OCI-LY7 (cell line): ENCODE measurements at regions not wholly inside any gene's neighbourhood (a gene's known extent, or its start where the extent isn't known, plus 50 kb on each side); places are given as distances from the start of the nearest gene placed in this dataset.

Source experiments
- EZH2phosphoT487 ChIP-seq: fragments of 200-600 bp; sonication (generic); IDR thresholded peaks from 2 replicates; pipeline ENCODE4 v1.6.1; 2018; ENCODE audit warnings: low read depth, borderline replicate concordance, mild to moderate bottlenecking, mixed run types, antibody characterized with exemption, low read length, moderate library complexity, mixed read lengths
- TF ChIP-seq, protein P1 (sequence below): fragments of 200-600 bp; sonication (generic); conservative IDR thresholded peaks from 2 replicates; pipeline ENCODE4 v1.5.1; 2014; ENCODE audit warnings: mild to moderate bottlenecking, antibody characterized with exemption, low read length, moderate library complexity, mixed read lengths

DNA sequence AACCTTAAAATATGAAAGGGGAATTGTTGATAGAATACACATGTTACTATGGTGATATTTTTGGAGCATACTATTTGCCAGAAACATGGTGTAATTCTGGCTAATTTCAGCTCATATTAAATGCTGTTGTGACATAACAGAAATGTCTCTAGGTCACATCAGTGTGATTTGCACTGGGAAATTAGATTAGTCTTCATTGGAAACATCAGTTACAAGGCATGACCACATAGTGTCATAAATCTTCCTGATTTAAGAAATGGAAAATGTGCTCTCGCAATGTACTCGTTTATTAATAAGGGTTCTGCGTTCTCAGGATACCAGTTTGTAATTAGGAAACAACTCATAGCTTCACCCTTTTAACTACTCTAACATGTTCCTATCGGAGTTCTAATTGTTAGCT lies 72.9 kb upstream of the GYPA start:
- TF ChIP-seq, protein P1, sequence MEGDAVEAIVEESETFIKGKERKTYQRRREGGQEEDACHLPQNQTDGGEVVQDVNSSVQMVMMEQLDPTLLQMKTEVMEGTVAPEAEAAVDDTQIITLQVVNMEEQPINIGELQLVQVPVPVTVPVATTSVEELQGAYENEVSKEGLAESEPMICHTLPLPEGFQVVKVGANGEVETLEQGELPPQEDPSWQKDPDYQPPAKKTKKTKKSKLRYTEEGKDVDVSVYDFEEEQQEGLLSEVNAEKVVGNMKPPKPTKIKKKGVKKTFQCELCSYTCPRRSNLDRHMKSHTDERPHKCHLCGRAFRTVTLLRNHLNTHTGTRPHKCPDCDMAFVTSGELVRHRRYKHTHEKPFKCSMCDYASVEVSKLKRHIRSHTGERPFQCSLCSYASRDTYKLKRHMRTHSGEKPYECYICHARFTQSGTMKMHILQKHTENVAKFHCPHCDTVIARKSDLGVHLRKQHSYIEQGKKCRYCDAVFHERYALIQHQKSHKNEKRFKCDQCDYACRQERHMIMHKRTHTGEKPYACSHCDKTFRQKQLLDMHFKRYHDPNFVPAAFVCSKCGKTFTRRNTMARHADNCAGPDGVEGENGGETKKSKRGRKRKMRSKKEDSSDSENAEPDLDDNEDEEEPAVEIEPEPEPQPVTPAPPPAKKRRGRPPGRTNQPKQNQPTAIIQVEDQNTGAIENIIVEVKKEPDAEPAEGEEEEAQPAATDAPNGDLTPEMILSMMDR = no peak
- TF ChIP-seq EZH2phosphoT487 = no peak
